ENCODE measurements at regions not wholly inside any gene's neighbourhood (a gene's known extent, or its start where the extent isn't known, plus 50 kb on each side); places are given as distances from the start of the nearest gene placed in this dataset.

GRCh38 chr7:28323833-28324232 is 88.5 kb upstream of the CREB5 start:
- TF ChIP-seq, protein P1, sequence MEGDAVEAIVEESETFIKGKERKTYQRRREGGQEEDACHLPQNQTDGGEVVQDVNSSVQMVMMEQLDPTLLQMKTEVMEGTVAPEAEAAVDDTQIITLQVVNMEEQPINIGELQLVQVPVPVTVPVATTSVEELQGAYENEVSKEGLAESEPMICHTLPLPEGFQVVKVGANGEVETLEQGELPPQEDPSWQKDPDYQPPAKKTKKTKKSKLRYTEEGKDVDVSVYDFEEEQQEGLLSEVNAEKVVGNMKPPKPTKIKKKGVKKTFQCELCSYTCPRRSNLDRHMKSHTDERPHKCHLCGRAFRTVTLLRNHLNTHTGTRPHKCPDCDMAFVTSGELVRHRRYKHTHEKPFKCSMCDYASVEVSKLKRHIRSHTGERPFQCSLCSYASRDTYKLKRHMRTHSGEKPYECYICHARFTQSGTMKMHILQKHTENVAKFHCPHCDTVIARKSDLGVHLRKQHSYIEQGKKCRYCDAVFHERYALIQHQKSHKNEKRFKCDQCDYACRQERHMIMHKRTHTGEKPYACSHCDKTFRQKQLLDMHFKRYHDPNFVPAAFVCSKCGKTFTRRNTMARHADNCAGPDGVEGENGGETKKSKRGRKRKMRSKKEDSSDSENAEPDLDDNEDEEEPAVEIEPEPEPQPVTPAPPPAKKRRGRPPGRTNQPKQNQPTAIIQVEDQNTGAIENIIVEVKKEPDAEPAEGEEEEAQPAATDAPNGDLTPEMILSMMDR (IDR thresholded peaks at IDR 0.05), result no peak
- no peak for TF ChIP-seq POLR2A (IDR thresholded peaks at IDR 0.05)
